ENCODE measurements at regions not wholly inside any gene's neighbourhood (a gene's known extent, or its start where the extent isn't known, plus 50 kb on each side); places are given as distances from the start of the nearest gene placed in this dataset.

GRCh38 chr10:61151059-61151458, 207.1 kb upstream of the RHOBTB1 start:
- TF ChIP-seq EZH2 (IDR thresholded peaks at IDR 0.05; ENCODE audit: borderline replicate concordance, insufficient read depth, low read depth, low read length, poor library complexity, severe bottlenecking) (no peak), CTCF (IDR thresholded peaks at IDR 0.05) (no peak)

Data from B cell (primary cell).